ENCODE measurements at regions not wholly inside any gene's neighbourhood (a gene's known extent, or its start where the extent isn't known, plus 50 kb on each side); places are given as distances from the start of the nearest gene placed in this dataset.

- TF ChIP-seq CTCF (IDR thresholded peaks at IDR 0.05) (no peak), POLR2A (IDR thresholded peaks at IDR 0.05) (no peak)
Measured at GRCh38 chr10:121379013-121379412, 219.2 kb downstream of the FGFR2 start.

Measured in thyroid gland (tissue), 4 donors.